HG03064 (cell line): ENCODE measurements at regions not wholly inside any gene's neighbourhood (a gene's known extent, or its start where the extent isn't known, plus 50 kb on each side); places are given as distances from the start of the nearest gene placed in this dataset.
A peak's percentile ranks its signal among the peaks of the same experiment; 100 is the strongest.

ENCODE experiments used
- ATAC-seq: cut with Tn5 transposase; IDR thresholded peaks from one replicate; pipeline ENCODE4 v1.9.1; 2021; ENCODE audit warnings: low read depth; ENCODE audit not compliant: unreplicated experiment

GRCh38 chr1:56357927-56358690, 221.3 kb downstream of the PLPP3 start:
- no peak for ATAC-seq

DNA sequence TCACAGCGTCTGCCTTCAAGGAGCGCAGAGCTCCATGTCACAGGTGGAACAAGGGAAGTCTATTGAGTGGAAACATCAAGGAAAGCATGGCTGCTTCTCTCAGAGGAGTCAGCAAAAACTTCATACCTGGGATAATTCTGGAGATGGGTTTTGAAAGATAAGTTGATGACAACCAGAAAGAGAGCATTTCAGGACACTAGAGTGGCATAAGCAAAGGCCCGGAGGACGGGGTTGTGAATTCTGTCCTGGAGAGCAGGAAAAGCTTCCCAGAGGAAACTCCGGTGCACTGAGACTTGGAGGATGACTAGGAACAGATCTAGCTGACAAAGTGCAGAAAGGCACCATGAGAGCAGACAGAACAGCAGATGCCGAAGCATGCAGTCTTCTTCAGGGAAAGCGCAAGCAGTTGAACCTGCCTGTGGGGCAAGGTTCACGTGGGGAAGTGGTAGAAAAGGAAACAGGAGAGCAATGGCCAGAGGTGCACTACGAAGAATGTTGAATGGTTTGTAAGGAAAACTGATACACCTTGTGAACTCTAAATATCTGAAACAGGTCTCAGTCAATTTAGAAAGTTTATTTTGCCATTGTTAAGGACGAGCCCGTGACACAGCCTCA, 222.9 kb downstream of the PLPP3 start:
- ATAC-seq = no peak

- no peak for ATAC-seq
Measured at GRCh38 chr1:56355918-56356317, 223.4 kb downstream of the PLPP3 start.

- no peak for ATAC-seq
Measured at GRCh38 chr1:56355422-56355821, 223.9 kb downstream of the PLPP3 start.

DNA sequence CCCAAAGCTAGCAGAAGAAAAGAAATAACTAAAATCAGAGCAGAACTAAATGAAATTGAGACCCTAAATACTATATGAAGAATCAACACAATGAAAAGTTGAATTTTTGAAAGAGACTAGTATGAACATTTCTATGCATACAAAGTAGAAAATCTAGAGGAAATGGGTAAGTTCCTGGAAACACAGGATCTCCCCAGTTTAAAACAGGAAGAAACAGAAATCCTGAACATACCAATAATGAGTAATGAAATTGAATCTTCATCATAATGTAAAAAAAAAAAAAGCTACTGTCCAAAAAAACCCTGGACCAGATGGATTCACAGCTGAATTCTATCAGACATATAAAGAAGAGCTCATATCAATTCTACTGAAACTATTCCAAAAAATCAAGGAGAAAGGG, 233.5 kb downstream of the PLPP3 start:
- no peak for ATAC-seq

GRCh38 chr1:56340977-56341376, 238.4 kb downstream of the PLPP3 start:
- ATAC-seq = no peak

DNA sequence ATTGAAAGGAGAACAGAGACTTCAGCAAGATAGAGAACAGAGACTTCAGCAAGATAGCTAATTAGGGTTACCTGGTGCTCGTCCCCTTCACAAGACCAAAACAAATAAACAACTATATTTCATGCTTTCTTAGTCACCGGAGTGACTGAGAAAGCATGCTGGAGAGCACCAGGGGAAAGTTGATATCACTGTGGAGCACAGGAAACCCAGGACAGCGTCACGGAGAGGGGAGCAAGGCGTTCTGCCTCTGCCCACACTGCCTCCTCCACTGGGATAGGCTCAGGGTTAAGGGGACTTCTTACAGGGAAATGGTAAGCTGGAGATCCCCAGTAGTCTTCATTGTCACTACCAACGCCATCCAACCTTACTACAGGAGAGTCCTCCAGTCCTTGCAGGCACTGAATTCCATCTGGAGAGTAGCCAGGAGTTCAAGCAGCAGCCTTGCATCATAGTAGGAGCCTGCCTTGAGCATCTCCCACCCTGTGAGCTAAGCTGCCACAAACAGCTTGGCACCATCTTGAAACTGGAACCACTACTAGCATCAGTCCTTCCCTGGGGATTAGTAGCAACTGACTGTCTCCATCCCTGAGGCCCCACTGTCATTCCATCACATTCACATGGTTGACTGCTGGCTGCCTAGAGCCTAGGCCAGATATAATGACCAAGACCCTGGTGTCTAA, 239.4 kb downstream of the PLPP3 start:
- ATAC-seq = no peak

- ATAC-seq = no peak
Measured at GRCh38 chr1:56339093-56339492, 240.3 kb downstream of the PLPP3 start.

GRCh38 chr1:56336982-56337381, 242.4 kb downstream of the PLPP3 start:
- no peak for ATAC-seq

- ATAC-seq = no peak
Measured at GRCh38 chr1:56335394-56335793, 244.0 kb downstream of the PLPP3 start.

- no peak for ATAC-seq
Measured at GRCh38 chr1:56334047-56334446, 245.3 kb downstream of the PLPP3 start.

DNA sequence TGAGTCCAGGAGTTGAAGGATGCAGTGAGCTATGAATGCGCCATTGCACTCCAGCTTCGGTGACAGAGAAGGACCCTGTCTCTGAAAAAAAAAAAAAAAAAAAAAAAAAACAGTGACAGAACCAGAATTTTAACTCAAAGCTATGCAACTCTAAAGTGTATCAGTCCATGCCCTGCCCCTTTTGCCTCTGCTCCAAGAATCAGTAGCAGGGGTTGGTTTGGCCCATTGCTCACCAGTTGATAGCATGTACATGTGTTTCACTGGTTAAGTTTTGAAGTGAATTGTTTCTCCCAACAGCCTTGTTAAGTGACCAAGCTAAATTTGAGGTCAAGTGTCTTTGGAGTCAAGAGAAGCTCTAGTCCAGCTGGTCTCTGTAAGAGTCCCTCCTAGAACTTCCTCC, 245.9 kb downstream of the PLPP3 start:
- ATAC-seq = no peak

- ATAC-seq = no peak
Measured at GRCh38 chr1:56331892-56332567, 247.3 kb downstream of the PLPP3 start.

DNA sequence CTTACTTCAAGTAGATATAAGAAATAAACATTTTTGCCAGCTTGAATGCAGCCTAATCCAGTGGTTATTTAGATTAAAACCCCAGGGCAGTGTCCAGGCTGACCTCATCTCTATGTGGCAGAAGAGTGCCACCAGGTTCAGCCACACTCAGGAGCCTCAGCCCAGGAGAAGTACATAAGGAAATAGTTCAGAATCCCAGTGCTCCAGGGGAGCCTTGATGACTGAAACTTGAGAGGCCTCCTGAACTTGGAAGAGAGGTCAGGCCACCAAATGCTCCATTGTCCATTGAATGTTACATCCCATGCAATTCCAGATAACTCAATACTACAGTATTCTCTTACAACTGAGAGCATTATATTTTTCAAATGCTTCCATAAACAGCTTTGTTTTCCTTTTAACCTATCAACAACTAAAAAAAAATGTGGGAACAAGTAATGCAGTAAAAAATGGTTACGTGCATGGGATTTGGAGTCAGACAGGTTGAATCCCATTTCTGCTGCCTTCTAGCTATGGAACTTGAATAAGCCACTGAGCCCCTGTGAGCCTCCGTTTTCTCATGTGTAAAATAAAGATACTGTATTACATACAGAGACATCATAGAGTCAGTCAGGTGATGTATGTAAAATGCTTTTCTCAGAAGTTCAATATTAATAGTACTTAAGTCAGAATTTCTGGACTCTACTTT, 248.0 kb downstream of the PLPP3 start:
- ATAC-seq = no peak

GRCh38 chr1:56330391-56331026, 248.9 kb downstream of the PLPP3 start:
- peak; percentile 90 for ATAC-seq

GRCh38 chr1:56329970-56330369, 249.4 kb downstream of the PLPP3 start:
- ATAC-seq = no peak

DNA sequence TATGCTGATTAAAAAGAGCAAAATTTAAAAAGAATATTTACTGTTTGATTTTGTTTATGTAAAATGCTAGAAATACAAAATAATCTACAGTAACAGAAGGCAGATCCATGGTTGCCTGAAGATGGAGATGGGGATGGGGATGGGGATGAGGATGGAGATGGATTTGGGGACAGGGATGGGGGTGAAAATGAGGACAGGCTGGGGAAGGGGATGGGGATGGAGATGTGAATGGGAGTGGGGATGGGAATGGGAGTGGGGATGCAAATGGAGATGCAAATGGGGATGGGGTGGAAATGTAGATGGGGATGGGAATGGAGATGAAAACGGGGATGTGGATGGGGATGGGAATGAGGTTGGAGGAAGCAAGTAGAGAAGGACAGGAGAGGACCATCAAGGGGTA, 252.2 kb downstream of the PLPP3 start:
- no peak for ATAC-seq

DNA sequence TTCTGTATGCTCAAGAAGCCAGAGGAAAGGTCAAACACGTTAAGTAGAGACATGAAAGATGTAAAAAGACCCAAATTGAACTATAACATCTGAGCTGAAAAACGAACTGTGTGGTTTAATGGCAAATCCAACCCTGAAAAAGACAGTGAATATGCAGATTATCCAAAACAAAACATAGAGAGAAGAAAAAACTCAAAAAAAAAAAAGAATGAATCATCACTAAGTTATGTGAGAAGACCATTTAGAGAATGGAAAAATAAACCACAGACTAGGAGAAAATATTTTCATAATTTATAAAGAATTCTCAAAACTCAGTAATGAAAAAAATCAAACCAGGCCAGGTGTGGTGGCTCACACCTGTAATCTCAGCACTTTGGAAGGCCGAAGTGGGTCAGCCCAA, 253.3 kb downstream of the PLPP3 start:
- no peak for ATAC-seq

DNA sequence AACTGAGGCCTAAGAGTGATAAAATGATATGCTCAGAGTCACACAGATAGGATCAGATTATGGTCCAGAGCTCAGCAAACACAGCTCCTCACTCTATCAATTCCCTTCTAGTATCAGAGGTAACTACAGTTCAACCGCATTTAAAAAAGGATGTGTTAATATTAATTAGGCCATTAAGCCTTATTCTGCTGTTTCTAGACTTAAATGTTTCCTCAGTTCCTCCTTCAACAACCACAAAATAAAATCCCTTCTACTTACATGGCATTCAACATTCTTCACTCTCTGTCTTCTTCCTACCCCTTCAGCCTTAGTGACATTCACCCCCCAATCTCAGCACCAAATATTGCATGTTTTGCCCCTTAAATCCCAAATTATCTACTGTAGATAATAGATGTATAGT, 254.9 kb downstream of the PLPP3 start:
- ATAC-seq = no peak

DNA sequence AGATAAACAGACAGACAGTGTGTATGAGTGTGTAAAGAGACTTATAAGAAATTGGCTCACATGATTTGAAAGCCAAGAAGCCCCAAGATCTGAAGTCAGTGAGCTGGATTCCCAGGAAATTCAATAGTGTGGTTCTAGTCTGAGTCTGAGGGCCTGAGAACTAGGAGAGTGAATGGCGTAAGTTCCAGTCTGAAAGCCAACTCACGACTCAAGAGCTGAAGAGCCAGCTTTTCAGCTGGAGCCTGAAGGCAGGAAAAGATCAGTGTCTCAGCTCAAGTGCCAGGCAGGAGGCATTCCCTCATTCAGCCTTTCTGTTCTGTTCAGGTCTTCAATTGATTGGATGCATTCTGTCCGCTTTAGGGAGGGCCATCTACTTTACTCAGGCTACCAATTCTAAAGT, 257.2 kb downstream of the PLPP3 start:
- no peak for ATAC-seq
